Right cardiac atrium (tissue), 5 donors: ENCODE measurements at regions not wholly inside any gene's neighbourhood (a gene's known extent, or its start where the extent isn't known, plus 50 kb on each side); places are given as distances from the start of the nearest gene placed in this dataset.
"Not testable (repeated sequence)": the region's sequence is repeated elsewhere in the genome, so short reads cannot be mapped to it uniquely, and the experiment has no call there.

Experiments used
- ATAC-seq, 2 donors: fragments of 200-7000 bp; cut with Tn5 transposase; one replicate each; pipeline versions ENCODE4 v1.8.0 to v1.9.1; 2020; ENCODE audit warnings: moderate library complexity in 2 of 2, mild to moderate bottlenecking in 1 of 2
- DNase-seq, 3 donors: peaks; one replicate each; pipeline ENCODE4 v3.0.0-alpha.2; 2020
- H3K27ac ChIP-seq: one replicate; pipeline ENCODE4 v1.5.1; 2013; ENCODE audit warnings: mild to moderate bottlenecking, low read length, control low read depth, moderate library complexity
- H3K27me3 ChIP-seq: one replicate; pipeline ENCODE4 v1.6.1; 2013; ENCODE audit not compliant: control insufficient read depth, insufficient read depth
- H3K4me1 ChIP-seq: one replicate; pipeline ENCODE4 v1.6.1; 2013; ENCODE audit warnings: low read length; ENCODE audit not compliant: control insufficient read depth, insufficient read depth
- H3K4me3 ChIP-seq: one replicate; pipeline ENCODE4 v1.5.1; 2013; ENCODE audit warnings: low read length, control low read depth
- H3K9me3 ChIP-seq: one replicate; pipeline ENCODE4 v1.6.1; 2013; ENCODE audit warnings: low read length; ENCODE audit not compliant: control insufficient read depth
- WGBS: extraction: QIAGEN DNeasy Blood & Tissue Kit; methylation state at CpG from one replicate; pipeline ENCODE4 v1.1.7; 2013; 5-methylcytosine and 5-hydroxymethylcytosine counted together
- intact Hi-C, 4 donors: fragments of 100-400 bp; cut with DNase I; formaldehyde crosslinking; loops; one replicate each; pipeline versions ENCODE4 v1.11.0 to v1.14.0; 2022 to 2023
- donor health status: healthy with polysubstance abuse.
- donor health status: DM: no; HTN: yes; CAD: no.
- donor health status: DM: no; HTN: no; CAD: no.
- donor health status: DM: no; HTN: yes; CAD: no; lungs with severe emphysema.
- donor health status: DM: yes; HTN: yes; CAD: no.

- H3K27me3 ChIP-seq = no peaks in the 10 kb centered on the region
- DNase-seq = no peak
- no peak overlapping the region for H3K27ac ChIP-seq
- no peak overlapping the region for H3K4me3 ChIP-seq
- intact Hi-C loops = no loop called here
- ATAC-seq = no peak
- no peaks in the 10 kb centered on the region for H3K9me3 ChIP-seq
- no peaks in the 10 kb centered on the region for H3K4me1 ChIP-seq
- WGBS = 61% methylated on average over 4 of the region's 4 CpGs
These were observed 145.3 kb upstream of the RASA1 start for GRCh38 chr5:87122151-87122977.

GRCh38 chr5:87125766-87126165 is 141.9 kb upstream of the RASA1 start:
- Histone ChIP-seq H3K4me3 (no peak overlapping the region), H3K4me1 (no peaks in the 10 kb centered on the region), H3K27me3 (no peaks in the 10 kb centered on the region), H3K27ac (no peak overlapping the region), H3K9me3 (no peaks in the 10 kb centered on the region)
- DNase-seq (no peak), ATAC-seq (no peak)
- intact Hi-C loops = no loop called here

GRCh38 chr5:87126869-87127268 is 140.8 kb upstream of the RASA1 start:
- Histone ChIP-seq H3K4me1 (no peaks in the 10 kb centered on the region), H3K9me3 (no peaks in the 10 kb centered on the region), H3K4me3 (no peak overlapping the region), H3K27me3 (no peaks in the 10 kb centered on the region), H3K27ac (peak overlapping the region; percentile 35)
- ATAC-seq = no peak
- intact Hi-C loops = no loop called here
- WGBS = 66% methylated on average over 3 of the region's 3 CpGs
- no peak for DNase-seq

- H3K4me1 ChIP-seq = no peaks in the 10 kb centered on the region
- 92% methylated on average over 1 of the region's 1 CpG for WGBS
- H3K9me3 ChIP-seq = no peaks in the 10 kb centered on the region
- no peak overlapping the region for H3K27ac ChIP-seq
- intact Hi-C loops = no loop called here
- no peak overlapping the region for H3K4me3 ChIP-seq
- DNase-seq (no peak), ATAC-seq (no peak)
- H3K27me3 ChIP-seq = no peaks in the 10 kb centered on the region
These were observed 140.3 kb upstream of the RASA1 start for GRCh38 chr5:87127426-87127825.

- ATAC-seq = no peak
- Histone ChIP-seq H3K4me1 (no peaks in the 10 kb centered on the region), H3K9me3 (no peaks in the 10 kb centered on the region), H3K4me3 (no peak overlapping the region), H3K27me3 (no peaks in the 10 kb centered on the region), H3K27ac (no peak overlapping the region)
- 60% methylated on average over 3 of the region's 3 CpGs for WGBS
- DNase-seq = no peak
- intact Hi-C loops = no loop called here
These were observed 139.6 kb upstream of the RASA1 start for GRCh38 chr5:87127956-87128687.

GRCh38 chr5:87129046-87129445 is 138.6 kb upstream of the RASA1 start:
- Histone ChIP-seq H3K27ac (no peak overlapping the region), H3K9me3 (no peaks in the 10 kb centered on the region), H3K27me3 (no peaks in the 10 kb centered on the region), H3K4me3 (no peak overlapping the region), H3K4me1 (no peaks in the 10 kb centered on the region)
- 52% methylated on average over 1 of the region's 1 CpG for WGBS
- DNase-seq (no peak), ATAC-seq (no peak)
- intact Hi-C loops = no loop called here

- no peak overlapping the region for H3K4me3 ChIP-seq
- no peaks in the 10 kb centered on the region for H3K9me3 ChIP-seq
- no peak overlapping the region for H3K27ac ChIP-seq
- no peaks in the 10 kb centered on the region for H3K27me3 ChIP-seq
- intact Hi-C loops = no loop called here
- H3K4me1 ChIP-seq = peaks cover under 1% of the 10 kb centered on the region
- DNase-seq = no peak
- no peak for ATAC-seq
These were observed 135.0 kb upstream of the RASA1 start for GRCh38 chr5:87132696-87133095.

- intact Hi-C loops, H3K4me3 ChIP-seq, H3K4me1 ChIP-seq, H3K9me3 ChIP-seq, ATAC-seq, H3K27me3 ChIP-seq, H3K27ac ChIP-seq, DNase-seq: not testable (repeated sequence)
These were observed 133.2 kb upstream of the RASA1 start for GRCh38 chr5:87134513-87134912.

- DNase-seq (no peak), ATAC-seq (peak in 1 of 2 donors; percentile 49)
- H3K9me3 ChIP-seq = no peaks in the 10 kb centered on the region
- H3K27ac ChIP-seq = no peak overlapping the region
- intact Hi-C loops = no loop called here
- peaks cover 5% of the 10 kb centered on the region for H3K4me1 ChIP-seq
- H3K4me3 ChIP-seq = no peak overlapping the region
- no peaks in the 10 kb centered on the region for H3K27me3 ChIP-seq
- WGBS = 33% methylated on average over 1 of the region's 1 CpG
These were observed 131.6 kb upstream of the RASA1 start for GRCh38 chr5:87136096-87136495.

GRCh38 chr5:87136733-87137132 is 130.9 kb upstream of the RASA1 start:
- intact Hi-C loops = no loop called here
- no peak overlapping the region for H3K27ac ChIP-seq

GRCh38 chr5:87137283-87137682 is 130.4 kb upstream of the RASA1 start:
- H3K27me3 ChIP-seq = no peaks in the 10 kb centered on the region
- ATAC-seq (peak; percentile 82 to 96), DNase-seq (peak; percentile 56 to 86 (median 71))
- no peak overlapping the region for H3K4me3 ChIP-seq
- no peak overlapping the region for H3K27ac ChIP-seq
- intact Hi-C loops = no loop called here
- WGBS = 39% methylated on average over 3 of the region's 3 CpGs
- H3K9me3 ChIP-seq = no peaks in the 10 kb centered on the region
- peaks cover 5% of the 10 kb centered on the region for H3K4me1 ChIP-seq

More at GRCh38 chr5:87136733-87137132, 130.9 kb upstream of the RASA1 start:
- H3K27me3 ChIP-seq = no peaks in the 10 kb centered on the region
- H3K4me3 ChIP-seq = no peak overlapping the region
- WGBS = 88% methylated on average over 1 of the region's 1 CpG
- DNase-seq (no peak), ATAC-seq (no peak)
- peaks cover 5% of the 10 kb centered on the region for H3K4me1 ChIP-seq
- no peaks in the 10 kb centered on the region for H3K9me3 ChIP-seq
